Vagina (tissue), 2 donors: ENCODE measurements at regions not wholly inside any gene's neighbourhood (a gene's known extent, or its start where the extent isn't known, plus 50 kb on each side); places are given as distances from the start of the nearest gene placed in this dataset.

Experiments
- CTCF ChIP-seq, 3 experiments: fragments of 450-650 bp in 2 of 3; fragments of 200-600 bp in 1 of 3; sonication (generic) in 1 of 3; IDR thresholded peaks; one replicate each; pipeline ENCODE4 v1.5.1; 2017 to 2019; ENCODE audit warnings: antibody characterized with exemption in 3 of 3, mild to moderate bottlenecking in 2 of 3, moderate library complexity in 2 of 3
- POLR2A ChIP-seq, 2 donors: fragments of 450-650 bp; IDR thresholded peaks; one replicate each; pipeline ENCODE4 v1.6.1; 2017; ENCODE audit warnings: antibody characterized with exemption in 2 of 2, mild to moderate bottlenecking in 2 of 2, moderate library complexity in 2 of 2
- POLR2AphosphoS5 ChIP-seq, 2 donors: sonication (generic); formaldehyde crosslinking; IDR thresholded peaks; one replicate each; pipeline ENCODE4 v1.9.0; 2017; ENCODE audit warnings: antibody characterized with exemption in 2 of 2, mild to moderate bottlenecking in 2 of 2, low read depth in 1 of 2; ENCODE audit not compliant: insufficient read depth in 1 of 2

DNA sequence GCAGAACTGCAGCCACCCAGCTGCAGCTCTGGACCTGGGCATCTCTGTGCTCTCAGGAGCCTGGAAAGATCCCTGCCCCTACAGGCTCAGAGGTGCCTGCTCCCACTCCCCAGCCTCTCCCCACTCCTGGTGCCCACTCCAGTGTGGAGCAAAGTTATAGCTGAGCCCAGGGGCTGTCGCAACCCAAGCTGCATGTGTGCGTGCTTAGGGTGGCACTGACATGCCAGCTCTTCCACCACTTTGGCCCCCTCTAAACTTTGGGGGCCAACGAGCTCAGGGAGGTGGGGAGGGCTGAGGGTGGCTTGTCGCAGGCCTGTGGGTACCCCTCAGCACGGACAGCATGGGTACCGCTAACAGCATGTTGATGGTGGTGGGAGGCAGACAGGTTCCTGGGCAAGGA lies 126.3 kb upstream of the FHL2 start:
- TF ChIP-seq CTCF (IDR thresholded peaks at IDR 0.05): no peak
- TF ChIP-seq POLR2AphosphoS5 (IDR thresholded peaks at IDR 0.05; ENCODE audit: insufficient read depth in 1 of 2, low read depth in 1 of 2): no peak
- no peak for TF ChIP-seq POLR2A (IDR thresholded peaks at IDR 0.05)
